HG03159 (cell line): ENCODE measurements at regions not wholly inside any gene's neighbourhood (a gene's known extent, or its start where the extent isn't known, plus 50 kb on each side); places are given as distances from the start of the nearest gene placed in this dataset.
A peak's percentile ranks its signal among the peaks of the same experiment; 100 is the strongest.

Experiments used
- ATAC-seq: cut with Tn5 transposase; IDR thresholded peaks from one replicate; pipeline ENCODE4 v1.9.1; 2021; ENCODE audit warnings: mild to moderate bottlenecking, moderate library complexity; ENCODE audit not compliant: unreplicated experiment

- peak; percentile 52 for ATAC-seq
These were observed 742.0 kb upstream of the CCDC54 start for GRCh38 chr3:106635271-106635670.

- ATAC-seq = no peak
These were observed 741.4 kb upstream of the CCDC54 start for GRCh38 chr3:106635826-106636225.

- no peak for ATAC-seq
These were observed 736.9 kb upstream of the CCDC54 start for GRCh38 chr3:106640353-106640752.

GRCh38 chr3:106642161-106642560 lies 735.1 kb upstream of the CCDC54 start:
- ATAC-seq = no peak

- ATAC-seq = no peak
These were observed 733.5 kb upstream of the CCDC54 start for GRCh38 chr3:106643684-106644161.

GRCh38 chr3:106673926-106674569 lies 703.2 kb upstream of the CCDC54 start:
- no peak for ATAC-seq

GRCh38 chr3:106675451-106675850 lies 701.8 kb upstream of the CCDC54 start:
- ATAC-seq = no peak

- ATAC-seq = no peak
These were observed 698.4 kb upstream of the CCDC54 start for GRCh38 chr3:106678657-106679390.

GRCh38 chr3:106683953-106684620 lies 693.2 kb upstream of the CCDC54 start:
- no peak for ATAC-seq

- no peak for ATAC-seq
These were observed 691.5 kb upstream of the CCDC54 start for GRCh38 chr3:106685745-106686144.

- no peak for ATAC-seq
These were observed 689.3 kb upstream of the CCDC54 start for GRCh38 chr3:106687905-106688304.

- no peak for ATAC-seq
These were observed 688.8 kb upstream of the CCDC54 start for GRCh38 chr3:106688464-106688863.

- ATAC-seq = no peak
These were observed 685.8 kb upstream of the CCDC54 start for GRCh38 chr3:106691476-106691875.

- ATAC-seq = no peak
These were observed 684.6 kb upstream of the CCDC54 start for GRCh38 chr3:106692624-106693023.

- no peak for ATAC-seq
These were observed 678.1 kb upstream of the CCDC54 start for GRCh38 chr3:106699122-106699521.

- ATAC-seq = no peak
These were observed 676.3 kb upstream of the CCDC54 start for GRCh38 chr3:106700981-106701380.

- no peak for ATAC-seq
These were observed 673.7 kb upstream of the CCDC54 start for GRCh38 chr3:106703524-106703923.

- ATAC-seq = no peak
These were observed 669.9 kb upstream of the CCDC54 start for GRCh38 chr3:106707347-106707746.

- no peak for ATAC-seq
These were observed 666.6 kb upstream of the CCDC54 start for GRCh38 chr3:106710596-106710995.

GRCh38 chr3:106711650-106712049 lies 665.6 kb upstream of the CCDC54 start:
- ATAC-seq = no peak

GRCh38 chr3:106714400-106714799 lies 662.8 kb upstream of the CCDC54 start:
- no peak for ATAC-seq

GRCh38 chr3:106715286-106715685 lies 662.0 kb upstream of the CCDC54 start:
- no peak for ATAC-seq
